ENCODE measurements at regions not wholly inside any gene's neighbourhood (a gene's known extent, or its start where the extent isn't known, plus 50 kb on each side); places are given as distances from the start of the nearest gene placed in this dataset.

- H3K27ac ChIP-seq (ENCODE audit: low read depth, low read length) = no peak overlapping the region
- no peak for DNase-seq (ENCODE audit: low read depth, low spot score)
- ChIA-PET POLR2A (no interaction called here), CTCF (no interaction called here)
- H3K27me3 ChIP-seq (ENCODE audit: control insufficient read depth, insufficient read depth, low read length) = no peaks in the 10 kb centered on the region
- TF ChIP-seq CTCF (IDR thresholded peaks at IDR 0.05; ENCODE audit: low read depth, low read length) = no peak
- no peak overlapping the region for H3K4me3 ChIP-seq (ENCODE audit: low read depth, low read length)
- H3K9me3 ChIP-seq (ENCODE audit: control insufficient read depth, insufficient read depth, low read length) = no peaks in the 10 kb centered on the region
Measured at GRCh38 chr3:118707991-118708390, 326.7 kb downstream of the IGSF11 start.

- H3K27ac ChIP-seq (ENCODE audit: low read depth, low read length) = no peak overlapping the region
- no peak for DNase-seq (ENCODE audit: low read depth, low spot score)
- H3K27me3 ChIP-seq (ENCODE audit: control insufficient read depth, insufficient read depth, low read length) = no peaks in the 10 kb centered on the region
- CTCF ChIA-PET = no interaction called here
- no peak for TF ChIP-seq CTCF (IDR thresholded peaks at IDR 0.05; ENCODE audit: low read depth, low read length)
- POLR2A ChIA-PET = no interaction called here
- no peaks in the 10 kb centered on the region for H3K9me3 ChIP-seq (ENCODE audit: control insufficient read depth, insufficient read depth, low read length)
- no peak overlapping the region for H3K4me3 ChIP-seq (ENCODE audit: low read depth, low read length)
Measured at GRCh38 chr3:118710532-118710931, 324.1 kb downstream of the IGSF11 start.

- no peak overlapping the region for H3K27ac ChIP-seq (ENCODE audit: low read depth, low read length)
- ChIA-PET CTCF (no interaction called here), POLR2A (no interaction called here)
- H3K4me3 ChIP-seq (ENCODE audit: low read depth, low read length) = no peak overlapping the region
- H3K27me3 ChIP-seq (ENCODE audit: control insufficient read depth, insufficient read depth, low read length) = no peaks in the 10 kb centered on the region
- H3K9me3 ChIP-seq (ENCODE audit: control insufficient read depth, insufficient read depth, low read length) = no peaks in the 10 kb centered on the region; the same call in 1 of the 2 replicates
- TF ChIP-seq CTCF (IDR thresholded peaks at IDR 0.05; ENCODE audit: low read depth, low read length) = no peak
- no peak for DNase-seq (ENCODE audit: low read depth, low spot score)
Measured at GRCh38 chr3:118713502-118714207, 321.0 kb downstream of the IGSF11 start.

- H3K27ac ChIP-seq (ENCODE audit: low read depth, low read length) = no peak overlapping the region
- no peak for TF ChIP-seq CTCF (IDR thresholded peaks at IDR 0.05; ENCODE audit: low read depth, low read length)
- CTCF ChIA-PET = interaction anchor here (0.6 kb wide), 1 partner anchor 1851 kb away, joined by 3 read pairs; no protein-coding TSS in a partner anchor
- POLR2A ChIA-PET = no interaction called here
- DNase-seq (ENCODE audit: low read depth, low spot score) = no peak
- H3K4me3 ChIP-seq (ENCODE audit: low read depth, low read length) = no peak overlapping the region
- H3K27me3 ChIP-seq (ENCODE audit: control insufficient read depth, insufficient read depth, low read length) = no peaks in the 10 kb centered on the region
- H3K9me3 ChIP-seq (ENCODE audit: control insufficient read depth, insufficient read depth, low read length) = peaks cover 4% of the 10 kb centered on the region; the same call in 1 of the 2 replicates
Measured at GRCh38 chr3:118714800-118715199, 319.8 kb downstream of the IGSF11 start.

GRCh38 chr3:118729546-118729945 lies 305.1 kb downstream of the IGSF11 start:
- TF ChIP-seq CTCF (IDR thresholded peaks at IDR 0.05; ENCODE audit: low read depth, low read length) = no peak
- H3K4me3 ChIP-seq (ENCODE audit: low read depth, low read length) = no peak overlapping the region
- no peaks in the 10 kb centered on the region for H3K27me3 ChIP-seq (ENCODE audit: control insufficient read depth, insufficient read depth, low read length)
- CTCF ChIA-PET = interaction anchor here (1.2 kb wide), 1 partner anchor 35 kb away, joined by 4 read pairs; no protein-coding TSS in a partner anchor
- H3K27ac ChIP-seq (ENCODE audit: low read depth, low read length) = no peak overlapping the region
- H3K9me3 ChIP-seq (ENCODE audit: control insufficient read depth, insufficient read depth, low read length) = no peaks in the 10 kb centered on the region
- POLR2A ChIA-PET = no interaction called here
- no peak for DNase-seq (ENCODE audit: low read depth, low spot score)
